ENCODE measurements at regions not wholly inside any gene's neighbourhood (a gene's known extent, or its start where the extent isn't known, plus 50 kb on each side); places are given as distances from the start of the nearest gene placed in this dataset.

GRCh38 chr10:31599626-31600504 lies 280.8 kb downstream of the ZEB1 start:
- TF ChIP-seq ZFX (IDR thresholded peaks at IDR 0.05) (no peak), CTCF (conservative IDR thresholded peaks at IDR 0.05) (no peak)
